GM19240 (cell line): ENCODE measurements at regions not wholly inside any gene's neighbourhood (a gene's known extent, or its start where the extent isn't known, plus 50 kb on each side); places are given as distances from the start of the nearest gene placed in this dataset.

Experiments
- DNase-seq: peaks from one replicate; pipeline ENCODE4 v3.0.0; 2011; ENCODE audit warnings: low spot score; ENCODE audit not compliant: insufficient read length

- peak; percentile 28 for DNase-seq
These were observed 303.9 kb downstream of the ZEB2 start for GRCh38 chr2:144215701-144216675.

DNA sequence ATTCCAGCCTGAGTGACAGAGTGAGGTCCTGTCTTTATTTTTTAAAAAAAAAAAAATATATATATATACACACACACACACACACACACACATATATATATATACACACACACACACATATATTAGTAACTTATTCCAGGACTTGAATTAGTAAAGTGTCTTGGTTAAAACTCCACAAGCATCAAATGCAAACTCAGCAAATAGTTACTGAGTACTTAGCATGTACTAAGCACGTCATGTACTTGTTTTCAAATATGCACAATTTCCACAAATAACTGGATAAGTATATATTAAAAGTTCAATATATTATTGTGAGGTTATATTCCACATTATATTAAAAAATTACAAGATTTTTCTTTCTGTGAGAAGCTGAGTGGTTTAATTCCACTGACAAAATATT is 304.7 kb downstream of the ZEB2 start:
- DNase-seq: no peak

- no peak for DNase-seq
These were observed 306.1 kb downstream of the ZEB2 start for GRCh38 chr2:144213797-144214196.

GRCh38 chr2:144211826-144212225 is 308.1 kb downstream of the ZEB2 start:
- DNase-seq: no peak

DNA sequence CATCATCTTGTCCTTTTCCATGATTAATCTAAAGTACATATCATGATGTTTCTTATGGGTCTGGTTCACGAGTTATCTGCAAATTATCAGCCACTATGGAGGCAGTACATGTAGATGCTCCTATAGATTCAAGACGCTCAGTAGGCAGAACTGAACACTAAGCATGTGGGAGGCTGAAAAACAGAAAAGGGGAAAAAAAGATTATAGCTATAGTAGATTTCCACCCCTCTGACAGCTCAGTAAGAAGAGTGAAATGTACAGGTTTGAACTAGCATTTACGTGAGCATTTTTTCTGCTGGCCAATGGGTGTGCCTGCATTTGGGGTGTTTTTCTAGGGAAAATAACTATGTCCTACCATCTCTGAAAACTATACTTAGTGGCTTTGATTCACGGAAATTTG is 308.9 kb downstream of the ZEB2 start:
- no peak for DNase-seq

- DNase-seq: no peak
These were observed 309.8 kb downstream of the ZEB2 start for GRCh38 chr2:144210076-144210475.

- DNase-seq: no peak
These were observed 311.0 kb downstream of the ZEB2 start for GRCh38 chr2:144208924-144209323.

DNA sequence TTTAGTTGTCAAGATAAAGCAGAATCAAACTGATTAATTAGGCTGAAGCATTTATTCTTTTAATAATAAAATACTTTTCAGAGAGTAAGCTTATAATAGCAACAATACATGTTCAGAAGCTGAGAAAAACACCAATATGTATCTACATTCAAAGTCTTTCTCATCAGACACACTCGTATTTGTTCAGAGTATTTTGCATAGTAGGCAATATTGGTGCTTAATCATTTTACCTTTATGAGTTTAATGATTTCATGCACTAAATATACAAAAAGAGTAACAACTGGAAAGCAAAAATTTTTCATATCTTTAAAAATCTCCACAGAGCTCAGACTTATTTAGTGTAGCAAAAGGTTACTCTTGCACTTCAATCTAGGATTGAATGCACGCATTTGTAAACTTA is 313.9 kb downstream of the ZEB2 start:
- no peak for DNase-seq

GRCh38 chr2:144201868-144202468 is 318.0 kb downstream of the ZEB2 start:
- no peak for DNase-seq

DNA sequence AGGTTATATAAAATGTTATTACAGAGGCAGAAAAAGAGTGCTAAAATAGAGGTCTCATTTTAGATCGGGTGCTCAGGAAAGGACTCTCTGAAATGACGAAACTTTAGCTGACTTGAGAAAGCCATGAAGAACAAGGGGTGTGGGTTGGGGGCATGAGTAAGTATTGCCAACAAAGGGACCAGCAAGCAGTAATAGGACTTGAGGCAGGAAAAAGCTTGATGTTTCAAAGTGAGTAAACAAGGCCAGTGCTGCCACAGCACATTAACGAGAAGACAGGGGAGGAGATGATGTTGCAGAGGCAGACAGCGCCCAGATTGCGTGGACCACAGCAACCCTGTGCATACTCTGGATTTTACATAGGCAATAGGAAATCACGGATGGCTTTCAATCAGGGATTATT is 318.8 kb downstream of the ZEB2 start:
- no peak for DNase-seq

DNA sequence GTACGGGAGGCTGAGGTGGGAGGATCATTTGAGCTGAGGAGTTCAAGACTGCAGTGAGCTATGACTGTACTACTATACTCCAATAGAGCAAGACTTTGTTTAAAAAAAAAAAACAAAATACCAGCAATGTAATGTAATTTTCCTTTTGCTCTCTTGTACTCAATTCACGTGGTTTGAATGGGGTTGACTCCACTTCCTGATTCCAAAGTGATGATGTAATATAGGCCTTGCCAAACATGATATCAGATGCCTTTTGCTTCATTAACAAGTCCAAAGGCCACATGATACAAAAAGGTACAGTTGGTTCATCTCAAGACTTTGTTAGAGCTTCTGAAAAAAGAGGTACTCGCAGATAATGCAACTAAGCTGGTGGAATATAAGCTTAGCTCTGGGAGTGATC is 321.8 kb downstream of the ZEB2 start:
- DNase-seq: no peak

GRCh38 chr2:144194326-144195071 is 325.4 kb downstream of the ZEB2 start:
- DNase-seq: no peak

GRCh38 chr2:144190908-144191605 is 328.9 kb downstream of the ZEB2 start:
- DNase-seq: no peak

DNA sequence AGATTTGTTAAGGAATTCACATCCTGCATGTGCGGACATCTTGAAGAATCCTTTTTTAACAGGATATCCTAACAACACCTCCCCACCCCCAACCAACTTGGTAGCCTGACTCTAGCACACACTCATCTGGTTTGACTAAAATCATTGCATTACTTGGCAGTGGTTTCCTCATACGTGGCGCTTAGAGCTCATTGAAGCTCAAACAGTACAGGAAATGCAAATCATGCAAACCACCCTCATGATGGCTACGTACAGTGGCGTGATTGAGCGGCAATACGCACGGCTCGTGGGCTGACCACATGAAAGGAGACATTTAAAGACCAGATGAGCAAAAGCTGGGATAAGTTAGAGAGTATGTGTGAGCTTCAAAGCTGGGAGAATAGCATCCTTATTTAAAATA is 336.2 kb downstream of the ZEB2 start:
- DNase-seq: peak; percentile 19

DNA sequence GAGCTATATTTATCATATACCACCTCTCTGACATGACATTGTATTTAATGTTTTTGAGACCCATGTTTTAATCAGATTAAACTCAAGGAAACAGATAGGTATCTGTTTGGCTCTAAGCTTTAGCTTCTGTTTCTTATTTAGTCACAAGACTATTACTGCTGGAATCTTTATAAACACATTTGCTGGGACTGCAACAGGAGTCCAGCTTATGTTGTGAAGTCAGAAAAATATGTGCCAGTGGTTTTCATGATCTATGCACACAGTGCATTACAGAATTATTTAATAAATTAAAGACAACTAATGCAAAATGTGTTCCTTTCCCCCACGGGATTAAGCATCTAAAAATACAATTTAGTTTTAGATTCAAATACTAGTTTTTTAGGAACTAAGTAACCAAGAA is 338.9 kb downstream of the ZEB2 start:
- no peak for DNase-seq

DNA sequence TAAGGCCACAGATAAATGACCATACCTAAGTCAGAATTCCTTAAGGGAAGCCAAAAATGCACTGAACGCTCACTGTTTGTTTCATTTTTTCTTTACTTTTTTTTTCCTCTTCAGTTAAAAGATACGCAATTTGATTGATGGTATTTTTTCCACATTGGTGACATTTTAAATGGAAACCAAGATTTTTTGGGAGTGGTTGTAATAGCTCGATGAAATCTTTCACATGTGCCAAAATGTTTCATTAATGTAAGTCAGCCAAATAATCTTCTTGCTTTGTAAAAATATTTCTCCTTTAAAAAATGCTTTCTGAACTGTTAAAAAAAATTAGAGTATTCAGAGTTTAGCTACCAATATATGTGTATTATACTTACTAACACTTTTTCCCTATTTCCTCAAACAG is 339.8 kb downstream of the ZEB2 start:
- DNase-seq: no peak

DNA sequence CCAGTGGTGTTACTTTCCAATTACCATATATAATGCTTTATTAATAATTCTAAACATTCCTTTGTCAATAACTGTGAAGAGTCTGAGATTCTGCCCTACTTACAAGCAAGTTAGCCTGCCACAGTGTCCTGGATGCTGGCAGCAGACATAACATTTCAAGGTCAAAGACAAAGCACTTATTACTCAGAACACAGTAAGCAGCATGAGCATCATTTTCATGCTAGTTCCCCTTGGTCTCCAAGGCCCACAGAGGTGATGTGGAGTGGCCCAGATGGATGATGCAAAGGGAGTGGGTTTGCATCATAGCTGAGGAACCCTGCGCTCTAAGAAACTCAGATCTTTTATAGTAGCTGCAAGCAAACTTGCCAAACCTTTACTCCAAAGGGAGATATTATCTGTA is 349.7 kb downstream of the ZEB2 start:
- DNase-seq: no peak

GRCh38 chr2:144166743-144167142 is 353.2 kb downstream of the ZEB2 start:
- DNase-seq: no peak

DNA sequence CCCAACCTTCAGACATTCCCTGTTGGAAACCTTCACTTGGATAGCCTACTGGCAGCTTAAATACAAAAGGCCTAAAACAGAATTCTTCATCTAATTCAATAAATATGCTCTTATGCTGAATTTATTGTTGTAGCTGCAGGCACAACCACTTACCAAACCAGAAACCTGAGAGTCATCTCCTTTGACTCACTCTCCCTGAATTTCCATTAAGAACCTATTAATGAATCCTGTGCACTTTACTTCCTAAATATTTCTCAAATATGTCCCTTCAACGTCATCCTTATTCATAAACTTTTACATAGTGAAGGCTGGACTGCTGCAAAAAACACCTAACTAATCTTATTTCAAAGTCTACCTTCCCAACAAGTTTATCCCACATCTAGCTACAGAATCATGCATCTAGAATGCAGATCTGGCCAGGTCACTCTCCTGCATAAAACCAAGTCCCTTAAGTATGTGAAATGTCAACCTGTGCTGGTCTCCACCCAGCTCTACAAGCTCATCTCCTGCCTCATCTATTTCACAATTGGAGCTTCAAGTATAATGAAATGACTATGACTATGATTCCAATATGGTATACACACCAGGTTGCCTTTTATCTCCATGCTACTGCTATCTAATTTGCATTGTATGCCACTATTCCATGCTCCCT is 354.2 kb downstream of the ZEB2 start:
- no peak for DNase-seq

DNA sequence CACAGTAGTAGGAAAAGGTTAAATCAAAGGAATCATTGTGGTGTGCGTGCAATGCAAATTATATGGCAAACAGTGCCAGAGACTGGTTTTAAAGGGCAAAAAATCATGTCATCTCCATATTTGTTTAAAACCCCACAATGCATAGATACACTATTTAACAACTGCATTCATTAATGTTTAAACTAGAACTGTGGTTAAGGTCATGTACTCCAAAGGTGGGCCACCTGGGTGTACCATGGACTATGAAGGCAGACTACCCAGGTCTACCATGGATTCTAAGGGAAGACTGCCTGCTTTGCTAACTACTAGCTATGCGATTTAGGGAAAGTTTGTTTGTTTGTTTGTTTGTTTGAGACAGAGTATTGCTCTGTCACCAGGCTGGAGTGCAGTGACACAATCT is 356.3 kb downstream of the ZEB2 start:
- DNase-seq: no peak

GRCh38 chr2:144162652-144163051 is 357.3 kb downstream of the ZEB2 start:
- DNase-seq: no peak
